Activated CD8-positive, alpha-beta T cell treated with anti-CD3 and anti-CD28 coated beads for 36 hours (primary cell): ENCODE measurements at regions not wholly inside any gene's neighbourhood (a gene's known extent, or its start where the extent isn't known, plus 50 kb on each side); places are given as distances from the start of the nearest gene placed in this dataset.

Experiments used
- ATAC-seq: fragments of 200-7000 bp; cut with Tn5 transposase; one replicate; pipeline ENCODE4 v1.10.0; 2021; ENCODE audit warnings: mild to moderate bottlenecking, moderate library complexity
- CTCF ChIA-PET: fragments of 350-600 bp; sonication (Branson Sonifier 250); formaldehyde crosslinking; loops from one replicate; lab custom pipeline; 2021; ENCODE audit warnings: antibody characterized with exemption; lab: Charles Lee
- POLR2A ChIA-PET: fragments of 350-600 bp; sonication (Branson Sonifier 250); formaldehyde crosslinking; loops from one replicate; lab custom pipeline; 2021; ENCODE audit warnings: antibody characterized with exemption; lab: Charles Lee
- DNase-seq: peaks from one replicate; pipeline ENCODE4 v3.0.0-alpha.2; 2020
- H3K27ac Mint-ChIP-seq: one replicate; pipeline ENCODE4 v1.8.0; 2021; ENCODE audit warnings: mild to moderate bottlenecking, mixed read lengths
- H3K27me3 Mint-ChIP-seq: one replicate; pipeline ENCODE4 v1.8.0; 2021; ENCODE audit warnings: mixed read lengths
- H3K36me3 Mint-ChIP-seq: one replicate; pipeline ENCODE4 v1.8.0; 2021; ENCODE audit warnings: low read depth, mixed read lengths
- H3K4me1 Mint-ChIP-seq: one replicate; pipeline ENCODE4 v1.8.0; 2021; ENCODE audit warnings: low read depth, mixed read lengths
- H3K4me3 Mint-ChIP-seq: one replicate; pipeline ENCODE4 v1.8.0; 2021; ENCODE audit warnings: mild to moderate bottlenecking, moderate library complexity, mixed read lengths
- H3K9me3 Mint-ChIP-seq: one replicate; pipeline ENCODE4 v1.8.0; 2021; ENCODE audit warnings: mixed read lengths
- CTCF ChIP-seq: fragments of 200-600 bp; IDR thresholded peaks from one replicate; pipeline ENCODE4 v1.8.0; 2022; ENCODE audit warnings: antibody characterized with exemption, mild to moderate bottlenecking
- intact Hi-C: fragments of 100-400 bp; cut with micrococcal nuclease; formaldehyde crosslinking; loops from one replicate; pipeline ENCODE4 v1.10.0; 2022

GRCh38 chr9:14389657-14390056, 75.7 kb upstream of the NFIB start:
- H3K4me1 Mint-ChIP-seq: no peaks in the 10 kb centered on the region
- no peak for TF ChIP-seq CTCF
- H3K27me3 Mint-ChIP-seq: peaks cover 3% of the 10 kb centered on the region
- no peaks in the 10 kb centered on the region for H3K36me3 Mint-ChIP-seq
- ChIA-PET POLR2A (no interaction called here), CTCF (no interaction called here)
- H3K27ac Mint-ChIP-seq: no peak overlapping the region
- H3K4me3 Mint-ChIP-seq: no peak overlapping the region
- no peaks in the 10 kb centered on the region for H3K9me3 Mint-ChIP-seq
- ATAC-seq (no peak), DNase-seq (no peak)
- intact Hi-C loops: no loop called here

GRCh38 chr9:14389146-14389545, 75.2 kb upstream of the NFIB start:
- no peak for TF ChIP-seq CTCF
- CTCF ChIA-PET: no interaction called here
- H3K4me1 Mint-ChIP-seq: no peaks in the 10 kb centered on the region
- H3K36me3 Mint-ChIP-seq: no peaks in the 10 kb centered on the region
- POLR2A ChIA-PET: no interaction called here
- DNase-seq (no peak), ATAC-seq (no peak)
- H3K4me3 Mint-ChIP-seq: no peak overlapping the region
- intact Hi-C loops: no loop called here
- H3K27ac Mint-ChIP-seq: no peak overlapping the region
- H3K27me3 Mint-ChIP-seq: peaks cover 3% of the 10 kb centered on the region
- no peaks in the 10 kb centered on the region for H3K9me3 Mint-ChIP-seq

- no peak overlapping the region for H3K4me3 Mint-ChIP-seq
These were observed 69.8 kb upstream of the NFIB start for GRCh38 chr9:14383773-14384172.

GRCh38 chr9:14383294-14383693, 69.4 kb upstream of the NFIB start:
- H3K27ac Mint-ChIP-seq: no peak overlapping the region
- DNase-seq (no peak), ATAC-seq (no peak)
- intact Hi-C loops: no loop called here
- peaks cover 3% of the 10 kb centered on the region for H3K27me3 Mint-ChIP-seq
- H3K36me3 Mint-ChIP-seq: no peaks in the 10 kb centered on the region
- H3K4me3 Mint-ChIP-seq: no peak overlapping the region
- ChIA-PET CTCF (interaction anchor here (1.3 to 1.5 kb wide), 2 partner anchors 30 to 46 kb away, joined by 3 to 5 read pairs; no protein-coding TSS in a partner anchor), POLR2A (no interaction called here)
- no peaks in the 10 kb centered on the region for H3K9me3 Mint-ChIP-seq
- H3K4me1 Mint-ChIP-seq: no peaks in the 10 kb centered on the region
- no peak for TF ChIP-seq CTCF

More at GRCh38 chr9:14383773-14384172, 69.8 kb upstream of the NFIB start:
- ATAC-seq (no peak), DNase-seq (no peak)
- ChIA-PET CTCF (no interaction called here), POLR2A (no interaction called here)
- Mint-ChIP-seq H3K27ac (no peak overlapping the region), H3K4me1 (no peaks in the 10 kb centered on the region), H3K36me3 (no peaks in the 10 kb centered on the region), H3K9me3 (no peaks in the 10 kb centered on the region), H3K27me3 (peaks cover 3% of the 10 kb centered on the region)
- intact Hi-C loops: no loop called here
- no peak for TF ChIP-seq CTCF

GRCh38 chr9:14380061-14380836, 66.3 kb upstream of the NFIB start:
- Mint-ChIP-seq H3K9me3 (no peaks in the 10 kb centered on the region), H3K4me1 (no peaks in the 10 kb centered on the region), H3K36me3 (no peaks in the 10 kb centered on the region), H3K27me3 (no peaks in the 10 kb centered on the region), H3K27ac (no peak overlapping the region), H3K4me3 (no peak overlapping the region)
- CTCF ChIA-PET: interaction anchor here (1.1 kb wide), 1 partner anchor 26 kb away, joined by 3 read pairs; no protein-coding TSS in a partner anchor
- ATAC-seq (no peak), DNase-seq (no peak)
- no peak for TF ChIP-seq CTCF
- POLR2A ChIA-PET: no interaction called here
- intact Hi-C loops: no loop called here
